Central memory CD4-positive, alpha-beta T cell (primary cell): ENCODE measurements at regions not wholly inside any gene's neighbourhood (a gene's known extent, or its start where the extent isn't known, plus 50 kb on each side); places are given as distances from the start of the nearest gene placed in this dataset.
"Not testable (repeated sequence)": the region's sequence is repeated elsewhere in the genome, so short reads cannot be mapped to it uniquely, and the experiment has no call there.

Experiments used
- DNase-seq: peaks from one replicate; pipeline ENCODE4 v3.0.0; 2022

DNA sequence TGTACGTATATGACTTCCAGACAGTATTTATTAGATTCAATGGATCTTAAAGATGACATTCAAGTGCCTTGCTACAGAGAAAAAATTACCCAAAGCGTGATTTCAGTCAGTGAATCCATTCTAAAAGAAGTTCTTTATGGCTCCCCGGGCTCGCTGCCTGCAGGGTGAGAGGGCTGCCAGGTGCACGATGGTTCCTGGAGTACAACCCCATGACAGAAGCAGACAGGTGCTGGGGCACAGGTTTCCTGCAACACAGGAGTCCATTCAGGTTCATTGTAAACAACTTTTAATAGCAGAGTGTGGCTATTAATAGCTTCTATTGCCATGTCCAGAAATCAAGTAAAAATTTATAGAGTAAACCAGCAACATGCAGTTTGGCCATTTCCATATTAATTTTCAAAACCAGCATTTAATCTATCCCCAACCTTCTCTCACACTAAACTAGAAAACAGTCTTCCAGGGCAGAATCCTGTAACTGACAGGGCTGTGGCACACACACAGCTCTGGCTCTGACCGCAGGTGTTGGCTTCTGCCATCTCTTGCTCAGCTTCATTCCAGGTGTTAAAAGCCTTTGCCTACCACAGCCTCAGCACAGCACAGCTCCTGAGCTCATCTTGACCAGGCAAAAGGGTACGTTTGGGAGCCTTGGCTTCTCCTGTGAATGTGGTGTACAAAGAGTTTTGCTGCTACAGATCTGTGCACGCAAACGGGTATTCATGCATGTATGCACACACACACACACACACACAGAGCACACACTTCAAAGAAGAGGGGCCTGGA, 185.9 kb downstream of the MEX3B start:
- no peak for DNase-seq

DNA sequence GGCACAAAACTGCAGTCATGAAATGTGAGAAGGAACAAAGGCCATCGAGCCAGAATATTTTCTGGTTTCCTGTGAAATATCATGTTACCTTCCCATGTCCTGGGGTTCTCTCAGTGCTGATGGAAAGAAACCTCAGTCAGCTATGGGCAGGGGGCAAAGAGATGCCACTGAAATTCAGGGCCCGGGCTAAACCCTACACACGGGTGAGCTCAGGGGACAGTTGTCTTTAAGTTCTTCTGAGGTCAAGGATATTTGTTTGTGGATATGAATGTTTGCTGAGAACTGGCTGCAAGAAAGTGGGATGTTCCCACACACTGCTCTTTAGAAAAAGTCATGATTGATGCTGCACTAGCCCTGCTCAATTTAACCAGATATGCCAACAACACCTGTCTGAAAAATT, 187.2 kb downstream of the MEX3B start:
- no peak for DNase-seq

DNA sequence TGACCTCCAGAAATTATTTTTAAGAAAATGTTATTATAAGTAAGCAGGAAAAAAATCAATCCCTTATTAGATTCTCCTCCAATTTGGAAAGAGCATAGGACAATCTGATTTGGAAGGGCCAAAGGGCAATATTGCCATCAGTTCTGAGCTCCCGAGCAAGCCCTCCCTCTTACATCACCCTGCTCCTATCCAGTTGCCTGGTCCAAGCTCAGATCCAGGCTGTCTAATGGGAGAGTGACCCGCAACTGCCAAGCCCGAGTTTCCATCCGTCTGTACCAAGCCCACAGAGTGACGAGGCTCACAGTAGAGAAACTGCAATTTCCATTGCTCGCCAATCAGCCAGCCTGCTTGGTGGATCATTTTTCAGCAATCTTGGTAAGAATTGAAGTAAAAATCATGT, 187.7 kb downstream of the MEX3B start:
- no peak for DNase-seq

DNA sequence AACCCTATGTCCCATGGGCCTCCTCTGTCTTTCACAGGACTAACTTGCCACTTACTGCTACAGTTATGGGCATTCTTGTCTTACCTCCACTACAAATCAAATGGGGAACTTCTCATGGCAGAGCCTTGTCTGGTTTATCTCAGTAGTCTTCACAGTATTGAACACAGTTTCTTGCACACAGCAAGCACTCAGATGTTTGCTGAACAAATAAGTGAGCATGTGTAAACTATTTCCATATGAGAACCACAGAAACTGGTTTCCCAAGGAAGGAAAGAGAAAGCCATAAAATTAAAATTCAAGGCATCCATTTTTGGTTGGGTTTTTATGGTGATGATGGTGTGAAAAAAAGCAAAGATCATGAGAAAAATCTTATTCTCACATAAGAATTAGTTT, 189.2 kb downstream of the MEX3B start:
- no peak for DNase-seq

DNA sequence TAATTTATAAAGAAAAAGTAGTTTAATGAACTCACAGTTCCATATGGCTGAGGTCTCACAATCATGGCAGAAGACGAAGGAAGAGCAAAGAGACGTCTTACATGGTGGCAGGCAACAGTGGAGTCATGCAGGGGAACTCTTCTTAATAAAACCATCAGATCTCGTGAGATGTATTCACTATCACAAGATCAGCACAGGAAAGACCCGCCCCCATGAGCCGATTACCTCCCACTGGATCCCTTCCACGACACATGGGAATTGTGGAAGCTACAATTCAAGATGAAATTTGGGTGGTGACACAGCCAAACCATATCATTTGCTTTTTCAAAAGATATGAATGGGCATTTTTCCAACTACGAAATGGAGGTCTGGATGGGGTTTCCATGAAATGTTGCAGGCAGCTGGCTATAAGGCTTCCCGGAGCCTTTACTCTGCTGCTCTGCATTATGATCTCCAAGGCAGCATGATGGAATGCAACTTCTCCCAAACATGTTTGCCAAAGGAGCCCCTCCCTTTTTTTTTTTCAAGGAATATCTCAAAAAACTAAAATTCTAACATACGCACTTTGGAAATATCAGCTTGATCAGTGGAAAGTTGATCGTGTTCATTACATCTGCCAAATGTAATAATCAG, 189.7 kb downstream of the MEX3B start:
- no peak for DNase-seq

DNA sequence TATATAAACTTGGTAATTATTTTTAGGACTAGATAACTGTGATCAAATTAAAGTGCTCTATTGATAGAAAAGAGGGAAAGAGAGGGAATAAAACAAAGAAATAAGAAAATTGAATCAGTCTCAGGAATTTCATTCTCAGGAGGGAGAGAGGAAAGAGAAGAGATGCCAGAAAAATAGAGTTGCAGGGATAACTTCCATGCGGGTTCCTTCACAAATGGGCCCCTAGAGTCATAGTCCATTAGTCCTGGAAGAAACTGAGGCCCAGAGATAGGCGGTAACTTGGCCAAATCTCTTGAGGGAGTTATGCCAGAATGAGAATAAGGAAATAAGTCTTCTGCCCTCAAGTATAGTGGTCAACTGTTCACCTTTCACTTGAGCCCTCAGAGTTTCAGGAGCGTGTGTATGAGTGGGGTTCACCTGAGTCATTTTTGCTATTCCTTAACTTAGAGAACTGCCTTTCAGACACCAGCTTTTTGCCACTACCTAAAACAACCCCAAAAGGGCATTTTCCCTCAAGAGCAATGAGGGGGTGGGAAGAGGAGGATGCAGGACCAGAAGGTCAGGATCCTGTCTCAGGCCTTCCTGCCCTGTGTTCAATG, 192.6 kb downstream of the MEX3B start:
- no peak for DNase-seq

DNA sequence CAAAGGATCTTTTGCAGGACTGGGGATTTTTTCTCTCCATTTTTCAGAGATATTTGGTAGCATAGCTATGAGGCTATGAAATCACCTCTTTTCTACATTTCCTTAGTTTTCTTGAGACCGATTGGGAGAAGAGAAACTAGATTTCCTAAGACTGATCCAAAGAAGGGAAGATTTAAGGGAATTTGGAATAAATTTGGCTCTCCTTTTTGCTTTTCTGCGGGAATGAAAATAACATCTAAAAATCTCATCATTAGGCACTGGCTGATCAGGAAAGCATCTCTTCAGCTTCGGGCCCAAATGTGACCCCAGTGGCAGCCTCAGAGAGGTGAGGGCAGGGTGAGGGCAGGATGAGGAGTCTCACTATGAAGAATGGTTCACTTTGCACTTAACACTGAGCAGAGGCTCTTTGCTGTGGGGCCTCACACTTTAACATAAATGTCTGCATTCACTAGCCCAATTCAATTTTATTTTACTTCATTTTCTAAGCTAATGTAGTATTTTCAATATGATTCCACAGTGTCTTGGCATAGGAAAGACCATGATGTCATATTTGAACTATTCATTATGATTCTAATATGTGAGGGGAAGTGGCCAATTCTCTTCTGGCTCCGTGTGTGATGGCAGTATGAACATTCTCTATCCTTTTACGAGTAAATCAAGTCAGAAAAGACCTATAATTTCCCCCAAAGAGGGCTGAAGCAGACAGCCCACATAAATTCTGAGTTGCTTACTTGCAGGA, 193.2 kb downstream of the MEX3B start:
- DNase-seq, result no peak

DNA sequence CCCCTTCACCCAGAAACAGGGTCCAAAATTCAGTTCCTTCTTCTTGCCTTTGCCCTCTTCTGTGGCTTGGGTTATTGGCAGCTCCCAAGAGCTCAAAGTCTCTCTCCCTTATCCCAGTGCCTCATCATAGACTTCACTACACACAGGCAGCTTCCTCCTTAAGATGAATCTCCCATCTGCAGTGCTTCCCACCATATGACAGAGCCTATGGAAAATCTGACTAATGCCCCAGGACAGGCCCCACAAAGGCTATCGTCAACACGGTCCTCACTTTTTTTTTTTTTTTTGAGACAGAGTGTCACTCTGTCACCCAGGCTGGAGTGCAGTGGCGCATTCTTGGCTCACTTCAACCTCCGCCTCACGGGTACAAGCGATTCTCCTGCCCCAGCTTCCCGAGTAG, 194.1 kb downstream of the MEX3B start:
- DNase-seq, result no peak

DNA sequence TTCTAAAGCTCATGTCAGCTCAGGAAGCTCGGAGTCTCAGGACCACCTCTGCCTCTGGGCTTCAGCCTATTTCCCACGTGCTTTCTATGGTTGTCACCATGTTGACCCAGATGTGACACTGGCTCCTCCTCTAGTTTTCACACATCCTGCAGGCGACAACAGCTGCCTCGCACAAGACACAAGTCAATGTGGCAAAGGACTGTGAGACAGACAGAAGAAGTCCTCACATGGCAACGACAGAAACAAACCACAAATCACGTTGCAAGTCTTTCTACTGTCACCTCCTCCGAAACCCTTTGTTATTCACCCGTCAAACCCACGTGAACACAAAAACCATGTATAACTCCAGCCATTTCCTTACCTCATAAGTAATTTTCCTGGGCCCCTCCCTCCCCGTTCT, 194.5 kb downstream of the MEX3B start:
- no peak for DNase-seq

DNA sequence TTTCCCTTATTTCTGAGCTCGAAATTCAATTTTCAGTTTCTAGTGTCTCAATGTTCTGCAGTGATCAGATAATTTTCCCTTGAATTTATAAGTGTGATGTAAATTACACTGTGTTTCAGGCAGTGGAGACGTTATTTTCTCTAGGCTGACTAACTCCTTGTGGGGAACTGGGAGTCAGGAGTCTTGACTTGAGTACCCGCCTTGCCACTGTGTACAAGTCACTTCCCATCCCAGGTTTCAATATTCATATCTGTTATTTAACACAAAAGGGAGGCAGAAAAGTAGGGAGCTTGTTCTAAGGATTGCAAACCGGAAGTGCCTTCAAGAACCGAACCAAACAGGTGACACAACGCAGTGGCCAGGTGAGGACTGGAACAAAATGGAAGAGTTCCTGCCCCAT, 196.5 kb downstream of the MEX3B start:
- no peak for DNase-seq

DNA sequence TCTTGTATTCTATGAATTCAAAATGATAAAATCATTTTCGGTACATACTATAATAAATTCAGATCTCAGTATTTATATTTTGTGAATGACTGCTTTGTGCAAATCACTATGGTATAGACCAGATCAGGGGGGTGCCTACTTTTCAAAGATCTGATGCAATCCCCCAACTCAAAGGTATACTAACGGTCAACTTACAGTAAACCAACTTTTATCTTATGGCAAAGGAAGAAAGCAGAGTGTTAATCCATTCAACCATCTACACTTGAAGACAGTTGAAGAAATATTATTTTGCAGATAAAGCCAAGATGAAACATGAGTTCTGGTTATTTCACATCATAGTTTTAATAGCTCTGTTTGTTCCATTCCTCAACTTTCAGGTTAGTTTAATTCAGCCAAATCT, 197.1 kb downstream of the MEX3B start:
- DNase-seq, result no peak

DNA sequence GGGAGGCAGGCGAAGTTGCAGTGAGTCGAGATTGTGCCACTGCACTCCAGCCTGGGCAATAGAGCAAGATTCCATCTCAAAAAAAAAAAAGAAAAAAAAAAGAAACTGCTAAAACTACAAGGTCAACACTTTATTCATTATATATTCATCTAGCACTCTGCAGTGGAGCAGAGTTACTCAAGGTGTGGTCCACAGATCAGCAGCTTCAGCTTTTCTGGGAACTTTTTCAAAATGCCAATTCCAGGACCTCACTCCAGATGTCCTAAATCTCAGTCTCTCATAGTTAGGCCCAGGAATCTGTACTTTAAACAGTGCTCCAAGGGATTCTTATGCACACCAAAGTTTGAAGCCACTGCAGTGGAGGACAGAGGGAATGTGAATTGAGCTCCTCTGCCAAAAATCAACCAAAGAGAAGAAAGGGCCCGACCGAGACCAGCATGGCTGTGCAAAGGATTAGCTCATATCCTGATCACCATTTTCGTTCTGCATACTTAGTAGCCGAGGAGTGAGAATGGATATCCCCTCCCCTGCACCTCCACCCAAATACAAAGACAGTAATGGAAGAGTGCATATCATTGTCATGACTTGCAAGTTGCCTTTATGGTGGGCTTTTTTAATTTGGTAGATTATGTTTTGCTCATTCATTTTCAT, 201.9 kb downstream of the MEX3B start:
- no peak for DNase-seq

DNA sequence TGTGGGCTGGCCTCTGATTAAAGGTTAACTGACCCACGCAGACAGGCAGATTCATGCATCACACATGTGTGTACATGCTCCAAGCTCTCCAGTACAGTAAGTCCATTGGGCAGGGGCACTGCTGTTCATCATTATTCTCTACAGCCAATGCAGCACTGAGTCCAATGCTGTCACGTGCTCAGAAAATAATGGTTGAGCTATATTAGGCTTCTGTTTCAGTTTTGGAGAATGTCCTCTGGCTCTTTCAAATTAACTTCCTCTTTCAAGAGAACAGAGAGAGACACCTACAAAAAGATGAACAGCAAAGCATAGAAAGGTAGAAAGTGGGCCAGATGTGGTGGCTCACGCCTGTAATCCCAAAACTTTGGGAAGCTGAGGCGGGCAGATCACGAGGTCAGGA, 202.6 kb downstream of the MEX3B start:
- no peak for DNase-seq

DNA sequence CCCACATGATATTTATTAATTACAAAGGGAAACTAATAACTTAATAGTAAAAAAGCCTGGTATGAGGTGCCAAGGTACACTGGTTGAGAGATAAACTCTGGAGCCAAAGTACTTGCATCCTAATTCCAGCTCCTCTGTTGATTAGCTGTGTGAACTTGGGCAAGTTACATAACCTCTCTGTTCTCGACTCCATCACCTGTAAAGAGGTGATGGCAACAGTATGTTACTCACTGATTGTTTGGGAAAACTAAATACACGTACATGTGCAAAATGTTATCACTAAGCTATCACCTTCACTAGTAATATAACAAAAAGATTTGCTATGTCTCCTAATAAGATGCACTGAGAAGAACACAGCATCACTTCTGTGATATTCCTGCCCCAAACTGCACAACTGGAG, 206.4 kb downstream of the MEX3B start:
- DNase-seq, result no peak

DNA sequence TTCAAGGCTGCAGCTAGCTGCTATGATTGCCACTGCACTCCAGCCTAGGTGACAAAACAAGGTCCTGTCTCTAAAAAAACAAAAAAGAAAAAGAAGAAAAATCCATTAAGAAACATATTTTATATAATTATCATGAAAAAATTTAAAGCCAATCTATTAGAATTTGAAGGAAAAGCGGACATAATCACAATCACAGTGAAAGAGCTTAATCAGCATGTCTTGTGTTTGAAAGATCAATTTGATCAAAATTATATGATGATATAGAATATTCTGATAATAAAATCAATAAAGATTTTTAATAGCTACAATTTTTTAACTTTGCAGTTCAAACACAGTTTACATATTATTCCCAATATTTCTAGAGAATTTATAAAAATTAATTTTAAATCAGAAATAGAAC, 210.1 kb downstream of the MEX3B start:
- no peak for DNase-seq

DNA sequence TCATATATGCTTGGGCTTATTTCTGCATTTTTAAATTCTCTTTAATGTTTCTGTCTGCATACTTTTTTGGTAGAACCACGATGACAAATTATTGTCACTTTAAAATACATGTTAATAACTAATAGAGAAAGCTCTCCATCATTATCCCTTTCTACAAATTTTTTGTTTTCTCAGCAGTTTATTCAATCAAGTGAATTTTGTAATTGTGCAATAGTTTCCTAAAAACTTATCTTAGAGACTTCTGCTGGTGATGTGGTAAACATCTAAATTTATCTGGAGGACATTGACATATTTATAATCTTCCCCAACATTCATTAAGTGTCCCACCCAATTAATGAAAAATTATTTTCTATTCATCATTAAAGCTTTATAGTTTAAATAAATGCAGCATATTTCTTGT, 215.3 kb downstream of the MEX3B start:
- DNase-seq, result no peak

DNA sequence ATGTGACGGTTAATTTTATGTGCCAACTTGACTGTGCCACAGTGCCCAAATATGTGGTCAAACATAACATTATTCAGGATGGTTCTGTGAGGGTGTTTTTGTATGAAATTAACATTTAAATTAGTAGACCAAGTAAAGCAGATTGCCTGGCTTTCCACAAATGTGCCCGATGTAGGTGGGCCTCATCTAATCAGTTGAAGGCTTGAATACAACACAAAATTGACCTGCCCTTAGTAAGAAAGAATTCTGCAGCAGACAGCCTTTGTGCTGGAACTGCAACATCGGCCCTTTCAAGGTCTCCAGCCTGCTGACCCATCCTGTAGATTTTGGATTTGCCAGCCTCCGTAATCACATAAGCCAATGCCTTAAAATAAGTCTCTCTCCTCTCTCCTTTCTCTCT, 215.9 kb downstream of the MEX3B start:
- DNase-seq, result no peak

DNA sequence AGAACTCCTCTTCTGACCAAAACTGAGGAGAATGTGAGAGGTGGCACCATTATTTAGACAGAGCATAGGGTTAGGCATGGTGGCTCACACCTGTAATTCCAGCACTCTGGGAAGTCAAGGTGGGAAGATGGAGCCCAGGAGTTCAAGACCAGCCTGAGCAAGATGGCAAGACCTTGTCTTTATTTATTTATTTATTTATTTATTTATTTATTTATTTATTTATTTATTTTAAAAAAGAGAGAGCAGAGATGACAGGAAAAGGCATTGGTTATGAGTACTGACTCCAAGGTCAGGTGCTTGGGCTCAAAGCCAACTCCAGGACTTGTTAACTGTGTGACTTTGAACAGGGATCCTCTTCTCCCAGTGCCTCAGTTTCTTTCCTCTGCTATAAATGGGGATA, 217.7 kb downstream of the MEX3B start:
- DNase-seq, result no peak

DNA sequence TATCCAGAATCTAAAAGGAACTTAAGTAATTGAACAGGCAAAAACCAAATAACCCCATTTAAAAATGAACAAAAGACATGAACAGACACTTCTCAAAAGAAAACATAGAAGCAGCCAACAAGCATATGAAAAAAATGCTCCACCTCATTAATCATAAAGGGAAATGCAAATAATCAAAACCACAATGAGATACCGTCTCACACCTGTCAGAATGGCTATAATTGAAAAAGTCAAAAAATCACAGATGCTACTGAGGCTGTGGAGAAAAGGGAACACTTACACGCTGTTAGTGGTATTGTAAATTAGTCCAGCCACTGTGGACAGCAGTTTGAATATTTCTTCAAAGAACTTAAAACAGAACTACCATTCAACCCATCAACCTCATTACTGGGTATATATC, 220.7 kb downstream of the MEX3B start:
- no peak for DNase-seq

DNA sequence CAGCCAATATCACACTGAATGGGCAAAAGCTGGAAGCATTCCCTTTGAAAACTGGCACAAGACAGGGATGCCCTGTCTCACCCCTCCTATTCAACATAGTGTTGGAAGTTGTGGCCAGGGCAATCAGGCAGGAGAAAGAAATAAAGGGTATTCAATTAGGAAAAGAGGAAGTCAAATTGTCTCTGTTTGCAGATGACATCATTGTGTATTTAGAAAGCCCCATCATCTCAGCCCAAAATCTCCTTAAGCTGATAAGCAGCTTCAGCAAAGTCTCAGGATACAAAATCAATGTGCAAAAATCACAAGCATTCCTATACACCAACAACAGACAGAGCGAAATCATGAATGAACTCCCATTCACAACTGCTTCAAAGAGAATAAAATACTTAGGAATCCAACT, 223.2 kb downstream of the MEX3B start:
- not testable (repeated sequence) for DNase-seq

DNA sequence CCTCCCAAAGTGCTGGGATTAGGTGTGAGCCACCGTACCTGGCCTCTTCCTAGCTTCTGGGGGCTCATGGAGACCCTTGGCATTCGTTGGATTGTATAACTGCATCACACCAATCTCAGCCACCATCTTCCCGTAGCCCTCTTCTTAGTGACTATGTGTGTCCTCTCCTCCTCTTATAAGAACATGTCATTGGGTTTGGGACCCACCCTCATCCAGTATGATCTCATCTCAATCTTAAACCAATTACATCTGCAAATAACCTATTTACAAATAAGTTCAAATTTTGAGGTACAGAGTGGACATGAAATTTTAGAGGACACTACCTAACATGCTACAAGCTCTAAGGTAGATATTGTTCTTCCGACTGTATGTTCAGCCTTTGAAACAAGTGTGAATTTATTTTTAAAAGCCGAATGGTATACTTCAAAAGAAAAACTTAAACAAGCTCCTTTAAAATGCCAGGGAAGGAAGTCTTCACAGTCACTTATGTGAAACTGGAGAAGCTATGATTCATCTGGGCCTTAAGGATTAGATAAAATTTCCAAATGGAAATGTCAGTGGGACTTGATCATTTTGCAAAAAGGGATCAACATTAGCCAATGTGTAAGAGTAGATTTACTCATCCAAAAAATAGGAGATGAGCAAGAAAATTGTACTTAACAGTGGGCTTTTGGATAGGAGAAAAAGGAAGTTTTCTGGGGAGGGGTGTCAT, 225.7 kb downstream of the MEX3B start:
- no peak for DNase-seq

DNA sequence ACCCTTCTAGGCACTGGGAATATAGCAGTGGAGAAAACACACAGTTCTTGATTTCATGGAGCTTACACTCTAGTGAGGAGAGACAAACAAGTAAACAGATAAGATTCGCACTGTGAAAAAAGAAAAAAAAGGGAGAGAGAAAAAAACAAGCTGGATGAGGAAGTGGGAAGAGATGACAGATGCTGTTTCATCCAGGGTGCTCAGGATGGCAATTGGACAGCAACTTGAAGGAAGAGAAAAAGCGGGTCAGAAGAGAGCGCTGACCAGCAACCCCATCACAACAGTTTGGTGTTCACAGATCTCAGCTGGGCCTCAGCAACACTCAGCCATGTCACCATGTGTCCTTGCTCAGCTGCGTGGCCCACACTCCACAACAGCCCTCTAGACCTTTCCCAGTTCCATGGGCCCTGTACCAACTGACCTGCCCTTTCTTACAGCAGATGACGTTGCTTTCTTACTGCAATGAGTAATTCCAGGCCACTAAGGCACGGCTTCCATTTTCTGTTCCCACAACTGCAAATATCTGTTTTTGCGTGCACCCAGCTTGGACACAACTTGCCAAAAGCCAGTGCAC, 230.8 kb downstream of the MEX3B start:
- no peak for DNase-seq
